GM18519 (cell line): ENCODE measurements at regions not wholly inside any gene's neighbourhood (a gene's known extent, or its start where the extent isn't known, plus 50 kb on each side); places are given as distances from the start of the nearest gene placed in this dataset.
"Not testable (repeated sequence)": the region's sequence is repeated elsewhere in the genome, so short reads cannot be mapped to it uniquely, and the experiment has no call there.

Experiments used
- ATAC-seq: cut with Tn5 transposase; IDR thresholded peaks from one replicate; pipeline ENCODE4 v1.9.1; 2021; ENCODE audit warnings: mild to moderate bottlenecking, moderate library complexity; ENCODE audit not compliant: unreplicated experiment, low FRiP score

- no peak for ATAC-seq
These were observed 206.3 kb upstream of the TBL1X start for GRCh38 chrX:9258421-9259104.

- ATAC-seq: no peak
These were observed 204.3 kb upstream of the TBL1X start for GRCh38 chrX:9260603-9261002.

GRCh38 chrX:9267415-9267814 lies 197.4 kb upstream of the TBL1X start:
- no peak for ATAC-seq

- no peak for ATAC-seq
These were observed 195.7 kb upstream of the TBL1X start for GRCh38 chrX:9269134-9269533.

GRCh38 chrX:9271789-9272525 lies 192.9 kb upstream of the TBL1X start:
- ATAC-seq: no peak

GRCh38 chrX:9273744-9274143 lies 191.1 kb upstream of the TBL1X start:
- no peak for ATAC-seq

- no peak for ATAC-seq
These were observed 186.2 kb upstream of the TBL1X start for GRCh38 chrX:9278475-9279233.

GRCh38 chrX:9279234-9279544 lies 185.7 kb upstream of the TBL1X start:
- ATAC-seq: peak; percentile 49

GRCh38 chrX:9280831-9281230 lies 184.0 kb upstream of the TBL1X start:
- ATAC-seq: no peak

- ATAC-seq: no peak
These were observed 182.5 kb upstream of the TBL1X start for GRCh38 chrX:9282325-9282724.

GRCh38 chrX:9285342-9285771 lies 179.5 kb upstream of the TBL1X start:
- no peak for ATAC-seq

- ATAC-seq: no peak
These were observed 178.6 kb upstream of the TBL1X start for GRCh38 chrX:9286234-9286633.

GRCh38 chrX:9291629-9292028 lies 173.2 kb upstream of the TBL1X start:
- no peak for ATAC-seq

- no peak for ATAC-seq
These were observed 171.8 kb upstream of the TBL1X start for GRCh38 chrX:9293051-9293496.

GRCh38 chrX:9293903-9294302 lies 171.0 kb upstream of the TBL1X start:
- no peak for ATAC-seq

- no peak for ATAC-seq
These were observed 169.3 kb upstream of the TBL1X start for GRCh38 chrX:9295551-9295950.

- ATAC-seq: no peak
These were observed 166.6 kb upstream of the TBL1X start for GRCh38 chrX:9298221-9298620.

- ATAC-seq: not testable (repeated sequence)
These were observed 165.2 kb upstream of the TBL1X start for GRCh38 chrX:9299681-9300080.

- no peak for ATAC-seq
These were observed 163.0 kb upstream of the TBL1X start for GRCh38 chrX:9301836-9302235.

GRCh38 chrX:9302381-9302780 lies 162.5 kb upstream of the TBL1X start:
- no peak for ATAC-seq

- no peak for ATAC-seq
These were observed 156.4 kb upstream of the TBL1X start for GRCh38 chrX:9308426-9308825.
